ENCODE measurements at regions not wholly inside any gene's neighbourhood (a gene's known extent, or its start where the extent isn't known, plus 50 kb on each side); places are given as distances from the start of the nearest gene placed in this dataset.
"Not testable (repeated sequence)": the region's sequence is repeated elsewhere in the genome, so short reads cannot be mapped to it uniquely, and the experiment has no call there.

- BruUV-seq (replicated peaks) = no TSS peak
- no peaks in the 10 kb centered on the region for H3K9me3 ChIP-seq (ENCODE audit: control insufficient read depth in 1 of 2, insufficient read depth in 1 of 2, low read depth in 1 of 2, low read length in 2 of 2)
- intact Hi-C loops (cut with micrococcal nuclease) = no loop called here
- ATAC-seq (no peak), DNase-seq (ENCODE audit: low read depth, low spot score) (no peak)
- H3K4me3 ChIP-seq (replicated peaks in 1 of 2; ENCODE audit: low read depth in 1 of 2, low read length in 2 of 2) = no peak overlapping the region
- ChIA-PET POLR2A (no interaction called here), RAD21 (ENCODE audit: low non-redundant PET in 1 of 2, low total read pairs in 2 of 2, uncharacterized antibody in 2 of 2, unreplicated experiment in 2 of 2) (no interaction called here), CTCF (no interaction called here)
- H3K36me3 ChIP-seq (ENCODE audit: control insufficient read depth in 1 of 2, insufficient read depth in 2 of 2, low read length in 2 of 2) = no peaks in the 10 kb centered on the region
- no peak overlapping the region for H3K4me2 ChIP-seq (ENCODE audit: low read length)
- no peaks in the 10 kb centered on the region for H4K20me1 ChIP-seq (ENCODE audit: insufficient read depth)
- TF ChIP-seq CEBPB (IDR thresholded peaks at IDR 0.05; ENCODE audit: low read depth) = no peak
- TF ChIP-seq ELF1 (IDR thresholded peaks at IDR 0.05; ENCODE audit: borderline replicate concordance, low read depth) = no peak
- no peak for TF ChIP-seq SP1 (IDR thresholded peaks at IDR 0.05; ENCODE audit: low read depth)
- no peak for TF ChIP-seq ZNF274 (IDR thresholded peaks at IDR 0.05; ENCODE audit: low read depth, low read length)
- TF ChIP-seq RAD21 (IDR thresholded peaks at IDR 0.05; ENCODE audit: low read depth) = no peak
- no peak for TF ChIP-seq POLR2A (IDR thresholded peaks at IDR 0.05; ENCODE audit: borderline replicate concordance, extremely low read depth, insufficient read depth, insufficient read length)
- no peak for TF ChIP-seq SRF (IDR thresholded peaks at IDR 0.05; ENCODE audit: low read depth)
- TF ChIP-seq JUND (IDR thresholded peaks at IDR 0.05) = no peak
- TF ChIP-seq ATF3 (IDR thresholded peaks at IDR 0.05) = no peak
- TF ChIP-seq, protein P1, sequence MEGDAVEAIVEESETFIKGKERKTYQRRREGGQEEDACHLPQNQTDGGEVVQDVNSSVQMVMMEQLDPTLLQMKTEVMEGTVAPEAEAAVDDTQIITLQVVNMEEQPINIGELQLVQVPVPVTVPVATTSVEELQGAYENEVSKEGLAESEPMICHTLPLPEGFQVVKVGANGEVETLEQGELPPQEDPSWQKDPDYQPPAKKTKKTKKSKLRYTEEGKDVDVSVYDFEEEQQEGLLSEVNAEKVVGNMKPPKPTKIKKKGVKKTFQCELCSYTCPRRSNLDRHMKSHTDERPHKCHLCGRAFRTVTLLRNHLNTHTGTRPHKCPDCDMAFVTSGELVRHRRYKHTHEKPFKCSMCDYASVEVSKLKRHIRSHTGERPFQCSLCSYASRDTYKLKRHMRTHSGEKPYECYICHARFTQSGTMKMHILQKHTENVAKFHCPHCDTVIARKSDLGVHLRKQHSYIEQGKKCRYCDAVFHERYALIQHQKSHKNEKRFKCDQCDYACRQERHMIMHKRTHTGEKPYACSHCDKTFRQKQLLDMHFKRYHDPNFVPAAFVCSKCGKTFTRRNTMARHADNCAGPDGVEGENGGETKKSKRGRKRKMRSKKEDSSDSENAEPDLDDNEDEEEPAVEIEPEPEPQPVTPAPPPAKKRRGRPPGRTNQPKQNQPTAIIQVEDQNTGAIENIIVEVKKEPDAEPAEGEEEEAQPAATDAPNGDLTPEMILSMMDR (IDR thresholded peaks at IDR 0.05 in 2 of 3, conservative IDR thresholded peaks at IDR 0.05 in 1 of 3; ENCODE audit: borderline replicate concordance in 1 of 3, insufficient read depth in 1 of 3, low read depth in 2 of 3, low read length in 2 of 3) = no peak
- TF ChIP-seq FOSL1 (IDR thresholded peaks at IDR 0.05; ENCODE audit: low read depth) = no peak
- TF ChIP-seq EZH2phosphoT487 (IDR thresholded peaks at IDR 0.05; ENCODE audit: borderline replicate concordance) = no peak
- TF ChIP-seq EGR1 (IDR thresholded peaks at IDR 0.05; ENCODE audit: low read depth) = no peak
- no peak for TF ChIP-seq SIN3A (IDR thresholded peaks at IDR 0.05; ENCODE audit: low read depth)
- no peak for TF ChIP-seq EZH2 (IDR thresholded peaks at IDR 0.05)
- no peak for TF ChIP-seq YY1 (IDR thresholded peaks at IDR 0.05; ENCODE audit: extremely low read depth, insufficient replicate concordance, low read depth, low read length)
- no peak for TF ChIP-seq ZFX (IDR thresholded peaks at IDR 0.05)
- TF ChIP-seq MAX (IDR thresholded peaks at IDR 0.05) = no peak
- TF ChIP-seq, protein P2, sequence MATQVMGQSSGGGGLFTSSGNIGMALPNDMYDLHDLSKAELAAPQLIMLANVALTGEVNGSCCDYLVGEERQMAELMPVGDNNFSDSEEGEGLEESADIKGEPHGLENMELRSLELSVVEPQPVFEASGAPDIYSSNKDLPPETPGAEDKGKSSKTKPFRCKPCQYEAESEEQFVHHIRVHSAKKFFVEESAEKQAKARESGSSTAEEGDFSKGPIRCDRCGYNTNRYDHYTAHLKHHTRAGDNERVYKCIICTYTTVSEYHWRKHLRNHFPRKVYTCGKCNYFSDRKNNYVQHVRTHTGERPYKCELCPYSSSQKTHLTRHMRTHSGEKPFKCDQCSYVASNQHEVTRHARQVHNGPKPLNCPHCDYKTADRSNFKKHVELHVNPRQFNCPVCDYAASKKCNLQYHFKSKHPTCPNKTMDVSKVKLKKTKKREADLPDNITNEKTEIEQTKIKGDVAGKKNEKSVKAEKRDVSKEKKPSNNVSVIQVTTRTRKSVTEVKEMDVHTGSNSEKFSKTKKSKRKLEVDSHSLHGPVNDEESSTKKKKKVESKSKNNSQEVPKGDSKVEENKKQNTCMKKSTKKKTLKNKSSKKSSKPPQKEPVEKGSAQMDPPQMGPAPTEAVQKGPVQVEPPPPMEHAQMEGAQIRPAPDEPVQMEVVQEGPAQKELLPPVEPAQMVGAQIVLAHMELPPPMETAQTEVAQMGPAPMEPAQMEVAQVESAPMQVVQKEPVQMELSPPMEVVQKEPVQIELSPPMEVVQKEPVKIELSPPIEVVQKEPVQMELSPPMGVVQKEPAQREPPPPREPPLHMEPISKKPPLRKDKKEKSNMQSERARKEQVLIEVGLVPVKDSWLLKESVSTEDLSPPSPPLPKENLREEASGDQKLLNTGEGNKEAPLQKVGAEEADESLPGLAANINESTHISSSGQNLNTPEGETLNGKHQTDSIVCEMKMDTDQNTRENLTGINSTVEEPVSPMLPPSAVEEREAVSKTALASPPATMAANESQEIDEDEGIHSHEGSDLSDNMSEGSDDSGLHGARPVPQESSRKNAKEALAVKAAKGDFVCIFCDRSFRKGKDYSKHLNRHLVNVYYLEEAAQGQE (IDR thresholded peaks at IDR 0.05; ENCODE audit: low read depth) = no peak
- H3K9me2 ChIP-seq (ENCODE audit: insufficient read depth) = no peaks in the 10 kb centered on the region
- no peaks in the 10 kb centered on the region for H3K4me1 ChIP-seq (ENCODE audit: control insufficient read depth in 1 of 2, insufficient read depth in 2 of 2, low read length in 2 of 2)
- H3K27me3 ChIP-seq (ENCODE audit: insufficient read depth, low read length) = no peaks in the 10 kb centered on the region
- no peak overlapping the region for H3K9ac ChIP-seq (ENCODE audit: low read length)
- H3K27ac ChIP-seq (ENCODE audit: low read depth, low read length) = no peak overlapping the region
- H2AFZ ChIP-seq (ENCODE audit: low read depth, low read length, poor library complexity, severe bottlenecking) = no peak overlapping the region
- H3K79me2 ChIP-seq (ENCODE audit: insufficient read depth, low read length) = no peaks in the 10 kb centered on the region
Observed at GRCh38 chr2:144624451-144624850, 104.5 kb upstream of the ZEB2 start.

- ATAC-seq; BruUV-seq (replicated peaks); DNase-seq (ENCODE audit: low read depth, low spot score); intact Hi-C loops (cut with micrococcal nuclease); RAD21 ChIA-PET (ENCODE audit: low non-redundant PET in 1 of 2, low total read pairs in 2 of 2, uncharacterized antibody in 2 of 2, unreplicated experiment in 2 of 2); H3K27me3 ChIP-seq (ENCODE audit: insufficient read depth, low read length); H3K36me3 ChIP-seq (ENCODE audit: control insufficient read depth in 1 of 2, insufficient read depth in 2 of 2, low read length in 2 of 2); H3K9me3 ChIP-seq (ENCODE audit: control insufficient read depth in 1 of 2, insufficient read depth in 1 of 2, low read depth in 1 of 2, low read length in 2 of 2); CTCF ChIA-PET; H3K4me3 ChIP-seq (replicated peaks in 1 of 2; ENCODE audit: low read depth in 1 of 2, low read length in 2 of 2); H3K4me2 ChIP-seq (ENCODE audit: low read length); H3K27ac ChIP-seq (ENCODE audit: low read depth, low read length); H3K4me1 ChIP-seq (ENCODE audit: control insufficient read depth in 1 of 2, insufficient read depth in 2 of 2, low read length in 2 of 2); H3K9me2 ChIP-seq (ENCODE audit: insufficient read depth); H3K79me2 ChIP-seq (ENCODE audit: insufficient read depth, low read length); H4K20me1 ChIP-seq (ENCODE audit: insufficient read depth); POLR2A ChIA-PET; H2AFZ ChIP-seq (ENCODE audit: low read depth, low read length, poor library complexity, severe bottlenecking); H3K9ac ChIP-seq (ENCODE audit: low read length): not testable (repeated sequence)
Observed at GRCh38 chr2:144622373-144622772, 102.5 kb upstream of the ZEB2 start.
